GM18508 (cell line): ENCODE measurements at regions not wholly inside any gene's neighbourhood (a gene's known extent, or its start where the extent isn't known, plus 50 kb on each side); places are given as distances from the start of the nearest gene placed in this dataset.

Source experiments
- ATAC-seq: cut with Tn5 transposase; IDR thresholded peaks from one replicate; pipeline ENCODE4 v1.9.1; 2021; ENCODE audit warnings: moderate number of reproducible peaks; ENCODE audit not compliant: insufficient read depth, unreplicated experiment

- no peak for ATAC-seq
These were observed 71.9 kb upstream of the C15orf39 start for GRCh38 chr15:75129788-75130187.

GRCh38 chr15:75131269-75131643 lies 70.4 kb upstream of the C15orf39 start:
- peak; percentile 14 for ATAC-seq

- no peak for ATAC-seq
These were observed 66.9 kb upstream of the C15orf39 start for GRCh38 chr15:75134748-75135147.

GRCh38 chr15:75136118-75136517 lies 65.6 kb upstream of the C15orf39 start:
- no peak for ATAC-seq

GRCh38 chr15:75136758-75137157 lies 64.9 kb upstream of the C15orf39 start:
- ATAC-seq = no peak

GRCh38 chr15:75138016-75138999 lies 63.4 kb upstream of the C15orf39 start:
- no peak for ATAC-seq

GRCh38 chr15:75140080-75140879 lies 61.4 kb upstream of the C15orf39 start:
- no peak for ATAC-seq

GRCh38 chr15:75142499-75142898 lies 59.2 kb upstream of the C15orf39 start:
- no peak for ATAC-seq

- ATAC-seq = no peak
These were observed 57.8 kb upstream of the C15orf39 start for GRCh38 chr15:75143738-75144334.

GRCh38 chr15:75145027-75145841 lies 56.4 kb upstream of the C15orf39 start:
- no peak for ATAC-seq

- ATAC-seq = no peak
These were observed 53.4 kb upstream of the C15orf39 start for GRCh38 chr15:75148280-75148679.

GRCh38 chr15:75149867-75150709 lies 51.6 kb upstream of the C15orf39 start:
- no peak for ATAC-seq

GRCh38 chr15:75151214-75152128 lies 50.2 kb upstream of the C15orf39 start:
- ATAC-seq = no peak
